ENCODE measurements at regions not wholly inside any gene's neighbourhood (a gene's known extent, or its start where the extent isn't known, plus 50 kb on each side); places are given as distances from the start of the nearest gene placed in this dataset.

DNA sequence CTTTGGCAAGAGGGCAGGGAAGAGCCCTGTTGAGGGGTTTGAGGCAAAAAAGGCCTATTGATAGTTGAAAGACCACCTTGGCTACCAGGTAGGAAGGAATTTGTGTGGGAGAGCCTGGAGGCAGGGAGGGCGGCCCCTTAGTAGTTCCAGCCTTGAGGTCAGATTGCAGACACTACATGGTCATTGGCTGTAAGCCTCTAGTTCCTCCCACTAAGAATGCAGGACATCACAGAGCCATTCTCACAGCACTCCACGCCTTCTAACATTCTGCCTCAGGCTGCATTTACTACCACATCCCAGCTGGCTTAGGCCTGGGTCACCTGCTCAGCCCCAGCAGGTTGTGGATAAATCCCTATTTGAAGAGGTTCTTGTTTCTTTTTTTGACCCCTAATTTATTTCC is 91.0 kb upstream of the SNX9 start:
- TF ChIP-seq, protein P1, sequence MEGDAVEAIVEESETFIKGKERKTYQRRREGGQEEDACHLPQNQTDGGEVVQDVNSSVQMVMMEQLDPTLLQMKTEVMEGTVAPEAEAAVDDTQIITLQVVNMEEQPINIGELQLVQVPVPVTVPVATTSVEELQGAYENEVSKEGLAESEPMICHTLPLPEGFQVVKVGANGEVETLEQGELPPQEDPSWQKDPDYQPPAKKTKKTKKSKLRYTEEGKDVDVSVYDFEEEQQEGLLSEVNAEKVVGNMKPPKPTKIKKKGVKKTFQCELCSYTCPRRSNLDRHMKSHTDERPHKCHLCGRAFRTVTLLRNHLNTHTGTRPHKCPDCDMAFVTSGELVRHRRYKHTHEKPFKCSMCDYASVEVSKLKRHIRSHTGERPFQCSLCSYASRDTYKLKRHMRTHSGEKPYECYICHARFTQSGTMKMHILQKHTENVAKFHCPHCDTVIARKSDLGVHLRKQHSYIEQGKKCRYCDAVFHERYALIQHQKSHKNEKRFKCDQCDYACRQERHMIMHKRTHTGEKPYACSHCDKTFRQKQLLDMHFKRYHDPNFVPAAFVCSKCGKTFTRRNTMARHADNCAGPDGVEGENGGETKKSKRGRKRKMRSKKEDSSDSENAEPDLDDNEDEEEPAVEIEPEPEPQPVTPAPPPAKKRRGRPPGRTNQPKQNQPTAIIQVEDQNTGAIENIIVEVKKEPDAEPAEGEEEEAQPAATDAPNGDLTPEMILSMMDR (conservative IDR thresholded peaks at IDR 0.05): no peak
- TF ChIP-seq ZFX (IDR thresholded peaks at IDR 0.05): no peak
